NCI-H460 (cell line): ENCODE measurements at regions not wholly inside any gene's neighbourhood (a gene's known extent, or its start where the extent isn't known, plus 50 kb on each side); places are given as distances from the start of the nearest gene placed in this dataset.
"Not testable (repeated sequence)": the region's sequence is repeated elsewhere in the genome, so short reads cannot be mapped to it uniquely, and the experiment has no call there.

Experiments used
- DNase-seq: peaks from one replicate; pipeline ENCODE4 v3.0.0-alpha.2; 2016; ENCODE audit warnings: low read depth; ENCODE audit errors: extremely low read depth

DNA sequence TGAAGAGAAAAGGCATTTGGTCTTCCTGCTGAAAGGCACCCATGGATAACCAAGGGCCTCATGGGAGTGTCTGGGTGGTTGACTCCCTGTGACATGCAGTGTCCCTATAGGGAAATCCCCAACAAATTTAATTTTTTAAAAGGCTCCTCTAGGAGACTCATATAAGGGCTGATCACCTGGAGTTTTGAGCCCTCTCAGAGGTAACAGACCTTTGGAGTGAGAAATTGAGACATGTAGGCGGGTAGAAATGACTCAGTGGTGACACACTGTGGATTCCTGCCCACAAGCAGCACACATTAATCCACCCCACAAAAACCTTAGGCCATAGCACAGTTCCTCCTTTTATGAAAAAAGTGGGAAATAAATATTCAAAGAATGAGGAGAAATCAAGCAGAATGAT, 557.0 kb upstream of the CNTNAP5 start:
- no peak for DNase-seq

DNA sequence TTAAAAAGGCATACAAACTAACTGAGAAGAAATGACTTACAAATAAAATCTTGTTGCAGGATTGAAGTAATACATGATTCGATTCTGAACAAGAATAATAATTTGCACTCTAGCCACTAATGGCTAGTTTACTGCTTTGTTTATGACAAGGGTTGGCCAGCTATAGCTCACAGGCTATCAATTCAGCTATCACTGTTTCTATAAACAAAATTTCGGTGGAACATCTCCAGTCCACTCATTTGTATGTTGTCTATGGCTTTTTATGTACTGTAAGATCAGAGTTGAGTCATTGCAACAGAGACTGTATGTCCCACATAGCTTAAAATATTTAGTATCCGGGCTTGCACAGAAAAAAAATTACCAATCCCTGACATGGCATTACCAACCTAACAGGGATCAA, 543.7 kb upstream of the CNTNAP5 start:
- DNase-seq = no peak

DNA sequence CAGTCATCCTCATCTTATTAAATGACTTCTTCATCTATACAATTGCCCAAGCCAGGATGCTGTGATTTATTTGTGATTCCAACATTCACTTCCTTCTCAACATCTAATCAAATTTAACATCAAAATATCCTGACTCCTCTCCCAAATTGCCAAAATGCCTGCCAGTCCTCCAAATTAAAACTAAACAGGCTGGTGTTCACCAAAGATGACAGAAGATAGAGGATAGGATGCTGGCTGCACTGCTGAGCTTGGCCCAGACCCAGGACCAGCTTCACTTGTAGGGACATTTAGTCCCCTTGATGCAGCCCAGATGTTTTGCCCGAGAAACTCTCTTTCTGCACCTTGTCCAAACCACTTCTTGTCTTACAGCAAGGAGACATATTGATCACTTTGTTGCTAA, 540.0 kb upstream of the CNTNAP5 start:
- DNase-seq = no peak

DNA sequence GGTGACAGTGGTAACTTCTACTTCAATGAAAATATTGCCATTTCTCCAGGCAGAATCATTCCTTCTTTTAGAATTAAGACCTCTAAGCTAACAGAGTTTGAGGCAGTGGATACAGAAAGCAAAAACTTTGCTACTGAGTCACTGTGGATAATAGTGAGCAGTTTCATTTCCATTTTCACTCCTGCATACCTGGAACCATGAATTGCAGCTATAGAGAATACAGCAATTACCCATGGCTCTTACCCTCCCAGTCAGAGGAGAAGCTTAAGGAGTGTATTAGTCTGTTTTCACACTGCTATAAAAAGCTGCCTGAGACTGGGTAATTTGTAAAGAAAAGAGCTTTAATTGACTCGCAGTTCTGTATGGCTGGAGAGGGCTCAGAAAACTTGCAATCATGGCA, 531.4 kb upstream of the CNTNAP5 start:
- DNase-seq = no peak

DNA sequence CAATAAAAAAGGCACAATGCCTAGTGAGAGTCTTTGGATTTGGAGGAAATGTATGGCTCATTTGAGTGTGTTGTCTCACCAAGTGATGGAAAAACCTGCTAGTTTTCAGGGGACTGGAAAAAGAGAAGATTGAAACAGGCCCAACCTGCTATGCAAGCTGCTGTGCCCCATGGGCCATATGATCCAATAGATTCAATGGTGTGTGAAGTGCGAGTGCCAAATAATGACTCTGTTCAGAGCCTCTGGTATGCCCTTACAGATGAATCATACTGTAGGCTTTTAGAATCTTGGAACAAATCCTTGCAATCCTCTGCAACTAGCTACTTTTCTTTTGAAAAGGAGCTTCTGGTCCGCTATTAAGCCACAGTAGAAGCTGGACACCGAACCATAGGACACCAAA, 529.8 kb upstream of the CNTNAP5 start:
- DNase-seq = no peak

DNA sequence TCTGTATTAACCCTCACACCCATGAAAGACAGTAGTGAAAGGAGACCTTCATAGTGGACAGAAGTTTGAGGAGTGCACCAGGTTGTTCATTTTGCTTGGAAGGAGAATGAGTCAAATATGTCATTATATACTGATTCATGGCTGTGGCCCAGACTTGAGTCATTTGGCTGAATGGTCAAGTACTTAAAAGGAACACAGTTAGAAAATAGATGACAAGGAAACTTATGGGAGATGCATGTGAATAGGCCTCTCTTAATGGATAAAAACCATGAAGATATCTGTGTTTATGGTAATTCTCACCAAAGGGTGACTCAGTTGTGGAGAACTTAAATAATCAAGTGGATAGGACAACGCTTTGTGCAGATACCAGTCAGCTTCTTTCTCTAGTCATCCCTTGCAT, 524.7 kb upstream of the CNTNAP5 start:
- DNase-seq = no peak

DNA sequence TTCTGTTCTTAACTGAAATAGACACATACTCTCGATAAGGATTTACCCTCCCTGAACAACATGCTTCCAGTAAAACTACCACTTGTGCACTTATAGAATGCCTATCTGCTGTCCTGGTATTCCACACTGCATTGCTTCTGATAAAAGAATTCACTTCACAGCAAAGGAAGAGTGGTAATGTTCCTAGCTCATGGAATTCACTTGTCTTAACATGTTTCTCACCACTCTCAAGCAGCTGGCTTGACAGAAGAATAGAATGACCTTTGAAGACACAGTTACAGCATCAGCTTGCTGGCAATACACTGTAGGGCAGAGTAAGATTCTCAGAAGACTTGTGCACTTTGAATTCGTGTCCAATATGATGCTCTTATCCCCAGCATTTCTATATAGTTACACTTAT, 524.1 kb upstream of the CNTNAP5 start:
- DNase-seq = no peak

DNA sequence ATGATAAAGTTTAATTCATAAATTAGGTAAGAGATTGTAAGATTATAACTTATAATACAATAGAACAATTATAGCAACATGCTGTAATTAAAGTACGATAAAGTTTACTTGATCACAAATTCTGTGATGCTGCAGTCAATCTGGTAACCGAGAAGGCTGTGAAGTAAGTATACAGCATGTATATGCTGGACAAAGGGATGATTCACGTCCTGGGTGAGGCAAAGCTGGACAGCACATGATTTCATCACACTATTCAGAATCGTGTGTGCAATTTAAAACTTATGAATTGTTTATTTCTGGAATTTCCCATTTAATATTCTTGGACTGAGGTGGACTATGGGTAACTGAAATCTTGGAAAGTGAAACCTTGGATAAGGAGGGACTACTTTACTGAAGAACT, 522.2 kb upstream of the CNTNAP5 start:
- peak; percentile 54 for DNase-seq

DNA sequence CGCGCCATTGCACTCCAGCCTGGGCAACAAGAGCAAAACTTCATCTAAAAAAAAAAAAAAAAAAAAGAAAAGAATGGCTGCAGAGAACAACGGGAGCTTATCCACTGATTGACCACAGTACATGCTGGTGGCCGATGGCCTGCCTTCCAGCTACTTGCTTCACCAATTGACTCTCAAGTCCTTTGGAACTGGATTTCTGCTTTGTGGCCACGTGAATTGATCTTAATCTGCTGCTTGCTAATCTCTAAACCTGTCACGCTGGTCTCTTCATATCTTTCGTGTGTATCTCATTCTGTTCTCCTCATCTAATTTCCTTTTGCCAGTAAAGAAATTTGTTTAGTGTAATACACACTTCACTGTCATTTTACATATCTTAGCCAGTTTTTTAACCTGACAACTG, 512.5 kb upstream of the CNTNAP5 start:
- DNase-seq = no peak

DNA sequence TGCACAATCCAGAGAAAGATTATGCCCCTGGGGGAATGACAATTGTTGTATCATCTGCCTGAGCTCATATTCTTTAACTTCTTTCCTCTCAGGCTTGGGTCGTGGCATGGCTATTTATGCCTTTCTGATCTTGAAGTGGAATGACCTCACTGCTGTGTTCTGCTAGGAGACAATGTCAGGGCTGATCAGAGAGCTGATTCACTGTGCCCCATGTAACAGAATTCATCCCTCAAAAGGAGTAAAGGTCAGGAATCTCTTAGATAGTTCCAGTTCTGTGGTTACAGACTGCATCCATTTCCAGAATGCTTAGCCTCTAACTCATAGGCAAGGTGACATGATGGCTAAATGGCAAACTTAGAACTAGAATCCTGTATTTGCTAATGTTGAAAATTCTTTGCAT, 511.7 kb upstream of the CNTNAP5 start:
- no peak for DNase-seq

DNA sequence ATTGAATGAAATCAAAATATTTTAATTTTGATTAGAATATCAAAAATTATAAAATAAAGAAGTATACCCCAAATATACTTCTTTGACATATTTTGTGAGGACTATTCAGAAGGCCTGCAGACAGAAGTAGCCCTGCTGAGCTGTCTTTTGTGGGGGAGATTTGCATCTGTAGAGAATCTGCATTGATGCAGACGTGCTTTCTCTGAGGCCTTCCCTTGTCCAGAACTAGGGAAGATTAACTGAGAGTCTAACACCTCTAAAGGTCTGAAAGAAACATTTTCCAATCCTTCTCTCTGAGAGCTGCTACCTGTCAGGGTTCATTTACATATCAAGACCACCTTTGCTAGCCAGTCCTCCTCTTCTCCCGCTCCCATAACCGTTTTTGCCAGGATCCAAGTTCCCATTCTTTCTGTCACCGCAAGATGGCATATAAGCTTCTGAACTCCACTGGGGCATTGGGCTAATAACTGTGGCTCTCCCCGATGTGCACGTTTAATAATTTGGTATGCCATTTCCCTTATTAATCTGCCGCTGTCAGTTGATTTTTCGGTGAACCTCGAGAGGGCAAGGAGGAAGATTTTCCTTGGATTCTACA, 510.4 kb upstream of the CNTNAP5 start:
- DNase-seq = no peak

DNA sequence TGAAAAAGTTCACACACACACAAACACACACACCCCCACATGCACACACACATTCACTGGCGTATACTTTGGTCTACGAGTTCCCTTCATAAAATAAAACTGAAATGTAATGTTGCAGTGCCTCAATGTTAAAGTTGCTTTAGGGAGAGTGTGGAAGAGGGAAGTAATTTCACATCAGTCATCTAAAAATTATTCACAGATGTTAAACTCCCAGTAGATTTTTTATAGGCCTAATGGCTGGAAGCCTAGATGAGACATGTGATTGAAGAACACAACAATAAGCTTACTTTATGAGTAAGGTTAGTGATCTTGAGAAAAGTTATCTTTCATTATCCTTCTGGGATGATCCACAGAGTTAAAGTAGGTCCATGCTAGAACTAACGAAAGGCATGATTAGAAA, 506.7 kb upstream of the CNTNAP5 start:
- DNase-seq = no peak

DNA sequence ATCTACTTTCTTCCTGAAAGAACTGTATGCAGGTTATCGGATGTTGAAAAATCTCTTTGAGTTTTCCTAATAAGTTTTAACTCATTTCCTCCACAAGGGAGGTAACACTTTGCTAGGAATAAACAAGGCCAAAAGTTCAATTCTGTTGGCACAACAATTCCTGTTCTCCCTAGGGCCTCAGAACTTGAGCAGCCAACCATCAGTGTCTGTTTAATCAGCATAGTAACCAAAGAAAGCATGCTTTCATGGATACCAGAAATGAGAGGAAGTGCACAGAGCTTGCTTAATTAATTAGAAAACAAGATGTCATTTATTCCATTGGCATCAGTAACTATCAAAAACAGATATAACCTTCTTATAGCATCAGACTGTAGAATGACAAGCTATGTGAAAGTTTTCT, 503.2 kb upstream of the CNTNAP5 start:
- no peak for DNase-seq

DNA sequence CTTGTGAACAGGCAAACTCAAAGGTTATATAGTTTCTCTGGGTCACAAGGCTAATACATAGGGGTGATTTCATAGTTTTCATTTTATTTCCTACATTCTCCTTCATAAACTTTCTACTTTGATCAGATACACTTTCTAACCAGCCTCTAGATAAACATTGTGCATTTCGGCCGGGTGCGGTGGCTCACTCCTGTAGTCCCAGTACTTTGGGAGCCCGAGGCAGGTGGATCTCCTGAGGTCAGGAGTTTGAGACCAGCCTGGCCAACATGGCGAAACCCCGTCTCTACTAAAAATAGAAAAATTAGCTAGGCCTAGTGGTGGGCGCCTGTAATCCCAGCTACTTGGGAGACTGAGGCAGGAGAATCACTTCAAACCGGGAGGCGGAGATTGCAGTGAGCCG, 502.6 kb upstream of the CNTNAP5 start:
- DNase-seq = not testable (repeated sequence)

DNA sequence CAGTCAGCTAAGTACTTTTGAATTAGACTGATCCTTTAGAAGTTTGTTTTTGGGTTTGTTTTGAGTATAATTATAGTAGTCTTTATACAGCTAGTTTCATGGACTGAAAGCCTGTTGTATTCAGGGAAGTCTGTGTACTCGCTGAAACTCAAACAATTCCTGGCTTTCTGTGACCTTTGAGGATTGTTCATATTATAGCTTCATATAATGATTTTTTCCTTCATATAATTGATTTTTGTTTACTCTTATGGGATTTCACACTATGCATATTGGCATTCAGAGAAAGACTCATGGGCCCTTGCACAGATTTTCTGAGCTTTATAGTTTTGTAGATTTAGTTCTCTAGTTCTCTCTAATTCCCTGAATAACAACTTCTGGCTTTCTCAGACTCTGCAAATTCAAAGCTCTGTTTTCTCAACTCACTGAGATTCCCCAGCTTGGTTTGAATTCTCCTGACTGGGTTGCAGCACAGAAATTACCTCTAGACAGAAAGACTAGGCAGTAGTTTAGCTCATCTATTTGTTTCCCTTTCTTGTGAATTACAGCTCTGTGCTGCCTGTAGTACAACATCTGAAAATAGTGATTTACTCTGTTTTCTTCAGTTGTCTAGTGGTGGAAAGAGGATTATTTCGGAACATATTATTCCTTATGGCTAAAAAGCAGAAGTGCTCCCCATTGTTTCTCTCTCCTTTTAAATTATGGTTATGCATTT, 495.9 kb upstream of the CNTNAP5 start:
- DNase-seq = no peak

DNA sequence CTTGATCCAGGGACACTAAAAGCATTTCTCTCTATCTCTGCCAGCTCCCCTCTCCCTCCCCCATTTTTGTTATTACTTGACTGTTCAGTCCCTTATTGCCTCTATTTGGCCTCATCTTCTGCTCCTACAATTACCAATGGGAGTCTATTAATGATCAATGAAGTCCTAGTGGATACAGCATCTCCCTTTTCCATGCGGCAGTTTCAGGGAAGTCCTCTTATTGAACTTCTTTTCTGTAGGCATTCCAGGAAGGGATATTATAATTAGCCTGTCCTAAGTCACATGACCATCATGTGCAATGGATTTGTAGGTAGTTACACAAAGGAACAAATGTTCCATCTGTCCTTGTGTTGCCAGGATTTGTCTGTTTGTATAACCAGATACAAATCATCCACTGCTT, 495.1 kb upstream of the CNTNAP5 start:
- no peak for DNase-seq

DNA sequence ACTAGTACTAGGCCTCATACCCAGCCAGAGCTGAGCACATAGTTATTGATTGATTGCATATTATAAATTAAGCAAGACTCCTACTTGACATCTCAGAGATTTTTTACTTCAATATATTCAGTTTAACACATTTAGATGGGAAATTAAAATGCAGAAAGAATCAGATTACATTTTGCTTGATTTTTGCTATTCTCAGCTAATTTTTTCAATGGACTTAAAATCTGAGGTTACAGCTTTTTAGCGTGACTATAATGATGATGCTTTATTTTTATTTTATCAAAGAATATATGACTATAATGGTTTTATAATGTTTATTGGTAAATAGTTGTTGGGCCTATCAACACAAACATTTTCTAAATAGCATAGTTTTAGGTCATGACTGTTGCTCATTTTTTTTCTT, 493.0 kb upstream of the CNTNAP5 start:
- no peak for DNase-seq

DNA sequence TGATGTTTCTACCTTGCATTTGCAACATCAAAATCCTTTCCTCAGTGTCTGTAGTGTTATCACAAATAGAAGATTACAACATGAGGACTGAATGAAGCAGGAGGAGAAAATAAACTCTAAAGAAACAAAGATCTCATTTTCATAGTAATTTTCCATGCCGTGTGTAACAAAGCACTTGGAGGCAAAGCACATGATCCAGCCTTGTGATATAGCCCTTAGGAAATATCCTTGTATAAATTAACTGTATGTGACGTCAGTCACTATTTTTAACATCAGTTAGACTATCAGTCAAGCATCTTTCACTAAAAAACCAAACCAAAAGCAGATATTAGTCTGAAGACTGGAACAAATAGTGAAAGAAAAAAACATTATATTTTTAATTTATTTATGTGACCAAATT, 492.1 kb upstream of the CNTNAP5 start:
- DNase-seq = no peak

DNA sequence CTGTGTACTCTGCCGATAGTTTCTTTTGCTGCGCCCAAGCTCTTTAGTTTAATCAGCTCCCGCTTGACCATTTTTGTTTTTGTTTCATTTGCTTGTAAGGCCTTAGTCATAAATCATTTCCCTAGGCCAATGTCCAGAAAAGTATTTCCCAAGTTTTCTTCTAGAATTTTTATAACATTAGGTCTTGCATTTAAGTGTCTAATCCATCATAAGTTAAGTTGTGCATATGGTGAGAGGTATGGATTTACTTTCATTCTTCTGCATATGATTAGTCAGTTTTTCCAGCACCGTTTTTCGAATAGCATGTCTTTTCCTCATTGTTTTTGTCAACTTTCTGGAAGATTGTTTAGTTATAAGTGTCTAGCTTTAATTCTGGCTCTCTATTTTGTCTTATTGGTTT, 484.8 kb upstream of the CNTNAP5 start:
- DNase-seq = no peak

DNA sequence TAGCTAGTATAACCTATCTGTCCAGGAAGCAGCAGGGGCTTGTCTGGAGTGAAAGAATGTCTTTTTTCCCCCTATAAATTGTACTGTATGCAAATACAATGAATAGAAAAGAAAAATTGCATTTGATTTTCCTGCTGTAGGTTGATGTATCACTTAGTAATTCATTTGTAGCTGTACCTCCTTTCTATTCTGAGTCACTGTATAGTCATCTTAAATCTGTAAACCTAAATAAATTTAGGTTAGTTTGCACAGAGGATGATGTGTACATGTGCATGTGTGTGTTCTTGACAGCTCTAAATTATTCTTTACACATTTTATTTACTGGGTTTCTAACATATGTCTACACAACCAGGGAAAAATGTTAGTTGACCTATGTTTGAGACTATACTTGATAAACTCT, 478.7 kb upstream of the CNTNAP5 start:
- no peak for DNase-seq

DNA sequence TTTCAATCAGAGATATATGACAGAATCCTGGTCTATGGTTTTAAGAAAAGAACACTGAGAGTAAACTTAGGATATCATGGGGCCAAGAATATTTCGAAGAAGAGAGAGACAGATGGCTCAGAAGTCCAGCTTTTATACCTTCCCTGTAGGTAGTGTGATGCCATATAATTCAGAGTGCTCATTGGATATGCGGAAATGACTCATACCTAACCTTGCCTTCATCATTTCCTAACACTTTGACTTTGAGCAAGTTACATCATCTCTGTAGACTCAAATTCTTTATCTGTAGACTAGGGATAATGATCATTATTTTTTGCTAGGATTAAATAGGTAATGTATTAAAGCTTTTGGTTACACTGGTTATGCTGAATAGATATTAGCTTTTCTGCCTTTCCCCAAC, 461.6 kb upstream of the CNTNAP5 start:
- no peak for DNase-seq

DNA sequence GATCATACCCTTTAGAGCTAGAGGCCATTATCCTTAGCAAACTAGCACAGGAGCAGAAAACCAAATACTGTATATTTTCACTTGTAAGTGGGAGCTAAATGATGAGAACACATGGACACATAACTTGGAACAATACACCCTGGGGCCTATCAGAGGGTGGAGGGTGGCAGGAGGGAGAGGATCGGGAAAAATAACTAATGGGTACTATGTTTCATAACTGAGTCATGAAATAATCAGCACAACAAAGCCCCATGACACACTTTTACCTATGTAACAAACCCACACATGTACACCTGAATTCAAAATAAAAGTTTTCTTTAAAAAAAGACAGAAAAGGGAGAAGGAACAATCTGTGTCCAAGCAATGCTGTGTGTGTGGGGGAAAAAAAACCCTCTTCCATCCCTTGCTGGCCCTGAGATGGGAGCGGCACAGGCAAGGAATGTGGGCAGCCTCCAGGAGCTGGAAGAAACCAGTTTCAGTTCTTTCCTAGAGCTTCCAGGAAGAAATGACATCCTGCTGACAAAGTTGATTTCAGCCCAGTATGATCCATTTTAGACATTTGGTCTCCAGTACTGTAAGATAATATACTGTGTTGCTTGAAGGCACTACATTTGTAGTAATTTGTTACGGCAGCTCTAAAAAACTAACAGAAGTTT, 458.7 kb upstream of the CNTNAP5 start:
- no peak for DNase-seq
